Cardiac fibroblast (primary cell): ENCODE measurements at regions not wholly inside any gene's neighbourhood (a gene's known extent, or its start where the extent isn't known, plus 50 kb on each side); places are given as distances from the start of the nearest gene placed in this dataset.

Experiments
- DNase-seq, 2 donors: peaks; one replicate each; pipeline versions ENCODE4 v3.0.0 to v3.0.0-alpha.2; 2010; ENCODE audit warnings: low read depth in 2 of 2
- H3K4me3 ChIP-seq, 2 donors: replicated peaks in 1 of 2; 1 replicate in 1 of 2; 2 replicates in 1 of 2; pipeline ENCODE4 v1.5.1; 2011; ENCODE audit warnings: low read depth in 2 of 2, low read length in 2 of 2, mild to moderate bottlenecking in 2 of 2, moderate library complexity in 1 of 2
- TF ChIP-seq, protein P1 (sequence below): IDR thresholded peaks from one replicate; pipeline ENCODE4 v1.5.1; 2011; ENCODE audit warnings: low read depth, mild to moderate bottlenecking, low read length, inconsistent platforms

DNA sequence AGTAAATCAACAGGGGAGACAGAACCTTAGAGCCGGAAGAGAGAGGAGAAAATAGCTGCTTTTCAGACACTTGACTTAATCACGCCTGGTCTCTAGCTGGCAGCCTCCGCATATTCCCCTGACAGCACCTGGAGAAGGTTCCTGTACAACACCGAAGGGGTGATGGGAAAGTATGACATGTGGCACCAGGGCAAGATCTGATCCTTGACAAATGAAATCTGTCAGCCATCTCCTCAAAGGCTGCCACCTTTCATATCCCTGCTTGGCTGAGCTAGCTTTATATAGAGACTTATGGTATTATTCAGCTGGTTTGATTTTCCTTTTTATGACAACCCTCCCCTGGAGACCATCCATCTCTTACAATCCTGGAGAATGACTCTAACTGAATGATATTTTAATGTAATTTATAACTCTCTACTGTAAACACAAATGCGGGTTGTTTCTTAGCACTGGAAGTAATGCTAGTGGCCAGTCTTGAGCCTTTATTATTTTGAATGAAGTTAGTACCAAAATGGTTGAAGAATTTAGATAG is 1205.3 kb upstream of the CDH8 start:
- TF ChIP-seq, protein P1, sequence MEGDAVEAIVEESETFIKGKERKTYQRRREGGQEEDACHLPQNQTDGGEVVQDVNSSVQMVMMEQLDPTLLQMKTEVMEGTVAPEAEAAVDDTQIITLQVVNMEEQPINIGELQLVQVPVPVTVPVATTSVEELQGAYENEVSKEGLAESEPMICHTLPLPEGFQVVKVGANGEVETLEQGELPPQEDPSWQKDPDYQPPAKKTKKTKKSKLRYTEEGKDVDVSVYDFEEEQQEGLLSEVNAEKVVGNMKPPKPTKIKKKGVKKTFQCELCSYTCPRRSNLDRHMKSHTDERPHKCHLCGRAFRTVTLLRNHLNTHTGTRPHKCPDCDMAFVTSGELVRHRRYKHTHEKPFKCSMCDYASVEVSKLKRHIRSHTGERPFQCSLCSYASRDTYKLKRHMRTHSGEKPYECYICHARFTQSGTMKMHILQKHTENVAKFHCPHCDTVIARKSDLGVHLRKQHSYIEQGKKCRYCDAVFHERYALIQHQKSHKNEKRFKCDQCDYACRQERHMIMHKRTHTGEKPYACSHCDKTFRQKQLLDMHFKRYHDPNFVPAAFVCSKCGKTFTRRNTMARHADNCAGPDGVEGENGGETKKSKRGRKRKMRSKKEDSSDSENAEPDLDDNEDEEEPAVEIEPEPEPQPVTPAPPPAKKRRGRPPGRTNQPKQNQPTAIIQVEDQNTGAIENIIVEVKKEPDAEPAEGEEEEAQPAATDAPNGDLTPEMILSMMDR = no peak
- H3K4me3 ChIP-seq = no peak overlapping the region
- no peak for DNase-seq

DNA sequence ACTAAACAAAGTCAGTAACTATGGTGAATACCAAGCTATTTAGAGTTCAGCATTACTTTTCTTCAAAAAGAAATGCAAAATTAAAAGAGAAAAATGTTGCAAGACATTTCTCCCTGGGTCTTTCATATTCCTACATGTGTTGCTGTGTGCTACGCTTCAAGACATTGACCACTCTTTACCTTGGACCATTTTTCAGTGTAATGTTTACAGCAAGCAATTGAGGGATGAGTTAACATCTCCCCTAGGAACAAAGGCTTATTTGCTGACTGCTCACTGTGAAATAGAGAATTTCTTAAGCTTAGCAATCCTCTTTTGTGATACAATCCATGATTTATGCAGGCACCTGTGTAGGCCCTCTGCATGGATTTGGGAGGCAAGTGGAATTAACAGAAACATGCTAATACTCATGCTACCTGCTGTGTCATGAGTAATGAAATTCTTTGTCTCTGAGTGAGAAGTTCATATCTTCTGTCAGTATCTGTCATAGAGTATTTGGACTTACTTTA is 1202.9 kb upstream of the CDH8 start:
- TF ChIP-seq, protein P1 = no peak
- no peak for DNase-seq

DNA sequence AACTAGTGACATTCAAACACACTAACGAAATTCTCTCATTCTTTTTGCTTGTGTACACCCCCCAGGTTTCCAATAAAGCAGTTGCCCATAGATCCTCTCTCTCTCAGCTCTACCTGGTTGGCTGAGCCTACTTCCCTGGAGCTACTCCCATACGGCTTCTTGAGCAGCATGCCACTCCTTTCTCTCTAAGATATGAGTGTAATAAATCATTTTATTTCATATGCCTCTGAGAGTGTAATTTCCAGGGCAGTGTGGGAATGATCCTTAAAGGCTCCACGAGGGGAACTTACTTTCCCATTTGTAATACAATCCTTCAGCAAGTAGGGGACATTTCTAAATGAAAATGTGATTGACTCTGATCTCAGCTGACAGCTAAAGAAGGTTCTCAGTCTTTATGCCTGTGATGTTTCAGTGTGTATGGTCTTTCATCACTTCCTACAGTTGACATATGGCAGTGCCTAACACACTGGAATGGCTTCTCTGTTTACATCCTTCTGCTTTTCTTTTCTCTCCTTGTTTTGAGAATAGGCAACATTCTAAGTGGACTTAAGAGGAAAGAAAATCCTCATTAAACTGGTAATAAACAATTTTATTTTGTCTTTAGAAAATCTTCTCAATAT is 1194.3 kb upstream of the CDH8 start:
- TF ChIP-seq, protein P1 = no peak
- DNase-seq = no peak
- H3K4me3 ChIP-seq = no peak overlapping the region

More for the DNA sequence above, 1202.9 kb upstream of the CDH8 start:
- H3K4me3 ChIP-seq = no peak overlapping the region

DNA sequence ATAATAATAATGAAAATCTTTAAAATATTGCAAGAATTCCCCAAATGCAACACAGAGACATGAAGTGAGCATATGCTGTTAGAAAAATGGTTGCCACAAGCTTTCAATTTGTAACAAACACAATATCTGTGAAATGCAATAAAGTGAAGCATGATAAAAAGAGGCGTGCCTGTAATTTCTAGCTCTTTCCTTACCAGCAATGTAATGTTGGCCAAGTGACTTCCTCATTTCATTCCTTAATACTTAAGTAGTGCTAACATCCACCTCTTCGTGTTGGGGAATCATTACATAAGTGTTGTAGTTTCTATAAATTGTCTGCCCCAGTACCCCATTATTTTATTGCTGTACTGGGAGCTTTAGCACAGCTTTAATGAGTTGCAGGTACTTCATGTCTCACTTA is 1192.0 kb upstream of the CDH8 start:
- TF ChIP-seq, protein P1 = no peak
- no peak overlapping the region for H3K4me3 ChIP-seq
- no peak for DNase-seq

DNA sequence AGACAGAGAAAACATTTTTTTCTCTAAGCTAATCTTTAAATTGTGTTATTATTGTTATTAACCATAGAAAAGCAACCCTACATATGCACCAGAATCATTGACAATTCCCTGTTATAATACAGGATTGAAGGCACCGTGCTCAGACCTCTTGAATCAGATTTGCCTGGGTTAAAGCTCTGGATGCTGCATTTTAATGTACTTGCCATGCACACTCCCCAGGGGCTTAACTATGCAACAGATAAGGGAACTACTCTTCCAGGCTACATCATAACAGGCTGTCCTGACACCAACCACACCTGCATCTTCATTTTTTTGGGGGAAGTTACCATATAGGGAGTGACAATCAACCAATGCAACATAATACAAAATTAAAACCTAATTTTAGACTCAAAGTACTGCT is 1187.6 kb upstream of the CDH8 start:
- no peak overlapping the region for H3K4me3 ChIP-seq
- no peak for DNase-seq
- TF ChIP-seq, protein P1 = no peak

DNA sequence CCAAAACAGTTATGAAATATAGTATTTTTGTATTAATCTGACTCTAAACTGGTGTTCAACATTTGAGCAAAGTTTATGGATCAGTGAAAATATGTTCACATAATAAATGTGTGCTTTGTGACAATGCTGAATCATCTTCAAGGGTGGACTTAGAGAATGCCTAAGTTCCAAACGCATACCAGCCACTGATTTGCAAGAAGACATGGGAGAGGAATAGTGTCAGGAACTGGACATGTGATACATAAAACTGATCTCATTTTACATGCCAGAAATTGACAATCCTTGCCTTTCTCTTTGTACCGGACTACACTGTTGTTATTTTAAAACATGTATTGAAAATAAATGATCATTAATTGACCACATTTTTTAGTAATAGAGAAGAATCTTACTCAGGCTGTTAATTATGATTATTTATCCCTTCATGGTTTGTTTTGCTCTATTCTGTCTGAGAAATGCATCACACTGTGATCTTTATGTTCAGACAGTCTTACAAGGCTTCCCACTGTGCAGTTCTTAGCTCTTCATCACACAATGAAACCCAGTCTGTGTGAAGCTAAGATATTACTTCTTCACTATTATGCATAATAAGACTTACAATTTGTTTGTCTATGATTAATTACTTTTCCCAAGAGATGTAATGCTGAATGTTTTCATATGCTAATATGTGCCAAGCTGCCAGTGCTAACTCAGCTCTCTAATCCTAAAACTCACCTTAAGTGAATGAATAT is 1180.6 kb upstream of the CDH8 start:
- no peak overlapping the region for H3K4me3 ChIP-seq
- TF ChIP-seq, protein P1 = no peak
- DNase-seq = no peak
